Activated CD4-positive, alpha-beta T cell treated with anti-CD3 and anti-CD28 coated beads, Interleukin-2, Interleukin-6, amounts not matched to agents 100 ng/mL and 50 ng/mL, durations not matched to agents 16 hours and 8 hours (primary cell): ENCODE measurements at regions not wholly inside any gene's neighbourhood (a gene's known extent, or its start where the extent isn't known, plus 50 kb on each side); places are given as distances from the start of the nearest gene placed in this dataset.
"Not testable (repeated sequence)": the region's sequence is repeated elsewhere in the genome, so short reads cannot be mapped to it uniquely, and the experiment has no call there.

Source experiments
- DNase-seq: peaks from one replicate; pipeline ENCODE4 v3.0.0-alpha.2; 2020

DNA sequence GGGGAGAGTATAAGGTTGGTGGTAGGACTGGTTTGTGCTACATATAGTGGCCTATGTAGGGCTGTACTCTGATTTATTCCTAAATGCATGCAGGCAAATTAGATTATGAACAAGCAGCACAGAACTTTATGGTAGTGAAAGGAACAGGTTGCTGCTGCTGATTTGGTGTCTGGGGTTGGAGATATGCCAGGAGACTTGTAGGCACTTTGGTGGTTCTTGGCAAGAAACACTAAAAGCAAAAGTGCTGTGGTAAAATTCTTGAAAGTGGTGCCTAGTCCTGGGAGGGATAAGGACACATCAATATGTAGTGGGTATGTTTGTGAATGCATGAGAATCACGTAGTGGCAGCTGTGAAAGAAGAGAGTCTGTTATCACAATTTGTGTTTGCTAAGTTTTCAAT lies 2126.0 kb downstream of the TP53TG3F start:
- DNase-seq, result no peak

DNA sequence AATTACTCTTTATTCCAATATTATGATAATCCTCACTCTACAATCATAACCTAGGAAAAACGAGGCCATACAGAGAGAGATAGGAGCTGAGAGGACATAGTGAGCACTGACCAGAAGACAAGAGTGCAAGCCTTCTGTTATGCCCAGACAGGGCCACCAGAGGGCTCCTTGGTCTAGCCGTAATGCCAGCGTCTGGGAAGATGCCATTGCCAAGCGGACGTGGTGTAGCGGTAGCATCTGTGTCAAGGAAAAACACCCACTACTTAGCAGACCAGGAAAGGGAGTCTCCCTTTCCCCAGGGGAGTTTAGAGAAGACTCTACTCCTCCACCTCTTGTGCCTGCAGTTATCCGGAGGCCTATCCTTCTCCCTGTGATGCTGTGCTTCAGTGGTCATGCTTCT lies 2131.5 kb downstream of the TP53TG3F start:
- not testable (repeated sequence) for DNase-seq

DNA sequence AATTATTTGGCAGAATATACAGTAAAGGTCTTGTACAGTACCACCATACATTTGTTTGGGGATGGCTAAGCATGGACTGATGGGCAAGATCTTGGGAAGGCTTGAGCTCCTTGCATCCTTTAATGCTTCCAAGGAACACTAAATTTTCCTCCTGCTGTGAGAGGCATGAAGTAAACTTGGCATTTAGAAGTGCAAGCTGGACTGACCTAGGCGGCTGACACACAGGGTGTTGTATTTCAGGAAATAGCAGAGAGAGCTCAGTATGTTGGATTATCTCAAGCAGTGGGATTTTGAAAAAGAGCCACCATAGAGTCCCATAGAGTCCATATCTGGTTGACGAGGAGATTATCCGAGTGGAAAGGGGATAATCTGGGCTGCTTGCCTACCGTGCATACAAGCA lies 2137.1 kb downstream of the TP53TG3F start:
- no peak for DNase-seq

DNA sequence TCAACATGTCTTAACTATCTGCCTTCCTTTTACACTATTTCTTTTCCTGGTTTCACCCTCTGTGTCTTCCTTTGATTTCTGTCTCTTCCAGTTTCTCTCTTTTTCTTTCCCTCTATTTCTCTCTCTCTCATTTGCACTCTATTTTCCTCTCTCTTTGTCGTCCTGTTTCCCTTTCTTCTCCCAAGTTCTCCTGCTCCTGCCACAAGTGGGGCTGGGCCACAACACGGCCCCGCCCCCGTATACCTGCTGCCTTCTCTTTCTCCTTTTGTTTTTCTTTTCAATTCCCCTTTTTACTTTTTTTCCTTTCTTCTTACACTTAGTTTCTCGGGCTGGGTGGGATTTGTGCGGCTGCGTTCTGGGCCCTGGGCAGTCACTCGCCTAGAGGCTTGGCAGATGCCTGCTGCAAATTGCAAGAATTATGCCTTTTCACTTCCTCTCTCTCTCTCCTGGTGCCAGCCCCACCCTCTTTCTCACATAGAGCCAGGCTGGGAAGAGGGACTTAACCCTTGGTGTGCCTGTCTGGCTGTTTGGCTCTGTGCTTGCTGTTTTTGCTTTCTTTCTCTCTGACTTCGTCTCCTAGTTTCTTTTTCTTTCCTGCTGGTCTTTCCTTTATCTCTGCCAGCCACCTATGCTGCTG lies 2139.4 kb downstream of the TP53TG3F start:
- no peak for DNase-seq

DNA sequence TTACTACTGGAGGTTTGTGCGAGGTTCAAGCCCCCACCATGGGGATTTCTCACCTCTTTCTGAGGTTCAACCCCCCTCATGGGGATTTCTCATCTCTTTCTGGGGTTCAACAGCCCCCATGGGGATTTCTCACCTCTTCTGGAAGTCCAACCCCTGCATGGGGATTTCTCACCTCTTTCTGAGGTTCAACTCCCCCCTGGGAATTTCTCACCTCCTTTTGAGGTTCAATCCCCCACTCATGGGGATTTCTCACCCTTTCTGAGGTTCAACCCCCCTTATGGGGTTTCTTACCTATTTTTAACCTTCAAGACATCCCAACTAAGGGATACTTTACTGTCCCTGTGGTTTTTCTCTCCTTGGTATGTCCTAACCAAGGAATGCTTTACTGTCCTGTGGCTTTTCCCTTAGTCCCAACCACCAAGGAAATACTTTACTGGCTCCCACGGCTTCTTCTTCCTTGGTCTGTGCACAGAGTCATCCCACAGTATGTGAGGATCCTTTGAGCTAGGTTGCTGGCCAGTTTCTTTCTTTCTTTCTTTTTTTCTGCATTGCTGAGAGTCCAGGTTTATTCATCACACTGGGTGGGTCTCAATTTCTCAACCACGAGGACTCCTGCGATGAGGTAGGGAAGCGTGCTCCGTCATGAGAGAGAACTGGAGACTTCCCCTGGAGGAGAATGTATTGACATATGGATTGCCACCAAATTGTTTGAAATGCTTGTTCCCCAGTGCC lies 2140.2 kb downstream of the TP53TG3F start:
- DNase-seq, result no peak

DNA sequence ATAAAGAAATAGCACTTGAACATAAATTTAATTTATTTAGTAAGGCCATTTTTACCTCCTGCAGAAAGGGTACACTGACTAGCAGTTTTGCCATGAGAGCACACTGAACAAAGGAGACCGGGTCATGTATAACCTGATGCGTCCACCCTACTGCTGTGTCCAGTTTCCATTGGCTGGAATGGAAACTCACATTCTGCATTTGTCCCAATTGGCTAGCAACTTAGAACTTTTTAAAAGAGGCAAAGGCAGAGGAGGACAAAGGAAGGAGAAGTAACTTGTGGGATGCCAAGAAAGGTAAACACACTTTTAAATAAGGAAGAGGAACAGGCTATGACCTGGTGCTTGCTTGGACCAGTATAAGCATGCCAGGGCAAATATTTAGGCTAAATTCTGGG lies 2140.7 kb downstream of the TP53TG3F start:
- not testable (repeated sequence) for DNase-seq

DNA sequence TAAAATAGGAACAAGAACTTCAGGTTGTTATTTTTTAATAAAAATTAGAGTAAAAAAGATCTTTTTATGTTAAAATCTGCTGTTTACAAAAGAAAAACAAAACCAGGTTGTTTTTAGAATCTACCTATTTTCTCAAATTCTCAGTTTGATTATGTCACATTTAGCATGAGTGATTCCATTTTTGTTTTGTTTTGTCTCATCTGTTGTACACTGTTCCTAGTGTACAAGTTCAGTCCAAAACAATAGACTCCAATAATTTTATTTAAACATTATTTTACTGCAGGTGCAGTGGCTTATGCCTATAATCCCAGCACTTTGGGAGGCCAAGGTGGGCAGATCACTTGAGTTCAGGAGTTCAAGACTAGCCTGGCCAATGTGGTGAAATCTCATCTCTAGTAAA lies 2142.7 kb downstream of the TP53TG3F start:
- DNase-seq, result no peak

DNA sequence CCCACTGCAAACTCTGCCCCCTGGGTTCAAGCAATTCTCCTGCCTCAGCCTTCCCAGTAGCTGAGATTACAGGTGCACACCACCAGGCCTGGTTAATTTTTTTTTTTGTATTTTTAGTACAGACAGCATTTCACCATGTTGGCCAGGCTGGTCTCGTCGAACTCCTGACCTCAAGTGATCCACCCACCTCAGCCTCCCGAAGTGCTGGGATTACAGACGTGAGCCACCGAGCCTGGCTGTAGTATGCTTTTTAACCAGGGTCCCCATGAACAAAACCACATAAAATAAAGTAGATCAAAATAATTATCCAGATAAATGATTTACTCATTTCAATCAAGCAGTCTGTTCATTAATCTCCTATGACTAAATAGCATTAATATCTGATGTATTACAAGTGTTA lies 2144.0 kb downstream of the TP53TG3F start:
- not testable (repeated sequence) for DNase-seq

DNA sequence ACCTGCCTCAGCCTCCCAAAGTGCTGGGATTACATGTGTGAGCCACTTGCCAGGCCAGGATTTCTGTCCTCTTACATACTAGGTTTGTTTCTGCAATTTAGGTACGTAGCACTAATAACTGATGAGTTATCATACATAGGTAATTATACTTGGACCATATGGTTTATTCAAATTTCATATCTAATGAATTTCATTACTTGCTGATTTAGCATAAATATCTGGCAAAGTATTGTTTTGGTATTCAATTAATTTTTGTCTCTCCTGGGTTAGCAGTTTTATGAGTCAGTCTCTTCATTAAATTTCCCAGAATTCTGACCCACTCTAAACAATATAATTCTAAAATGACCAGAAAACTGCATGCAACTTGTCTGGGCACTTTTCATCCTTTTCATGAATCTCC lies 2146.5 kb downstream of the TP53TG3F start:
- DNase-seq, result no peak

DNA sequence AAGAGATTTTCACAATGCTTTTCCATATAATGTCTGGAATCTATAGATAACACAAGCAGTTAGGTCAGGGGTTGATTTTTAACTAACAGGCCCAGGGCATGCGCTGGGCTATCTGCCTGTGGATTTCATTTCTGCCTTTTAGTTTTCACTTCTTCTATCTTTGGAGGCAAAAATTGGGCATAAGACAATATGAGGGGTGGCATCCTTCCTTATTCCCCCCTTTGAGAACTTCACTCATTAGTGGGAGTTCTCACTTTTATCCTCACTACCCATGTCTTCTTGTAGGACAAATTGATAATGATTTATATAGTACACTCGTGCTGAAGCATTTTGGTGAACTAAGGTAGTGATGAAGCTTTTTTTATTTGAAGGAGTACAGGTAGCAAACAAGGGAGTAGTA lies 2155.5 kb downstream of the TP53TG3F start:
- DNase-seq, result not testable (repeated sequence)

DNA sequence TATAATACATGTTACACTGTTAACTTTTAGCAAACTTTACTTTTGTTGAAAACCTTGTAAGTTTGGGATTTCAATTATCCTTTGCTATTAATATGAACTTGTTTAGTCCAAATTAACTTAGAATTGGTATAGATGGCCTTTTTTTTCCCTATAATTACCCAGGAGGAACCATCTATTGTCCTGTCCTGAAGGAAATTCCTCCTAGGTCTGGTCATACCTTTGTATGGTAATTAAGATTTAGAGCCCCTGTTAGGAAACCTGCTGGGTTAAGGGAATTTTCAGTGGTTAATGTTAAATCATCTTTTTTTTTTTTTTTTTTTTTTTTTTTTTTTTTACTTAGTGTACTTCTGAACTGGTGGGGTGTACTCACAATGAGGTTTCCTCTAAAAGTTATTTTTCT lies 2159.8 kb downstream of the TP53TG3F start:
- DNase-seq, result not testable (repeated sequence)

DNA sequence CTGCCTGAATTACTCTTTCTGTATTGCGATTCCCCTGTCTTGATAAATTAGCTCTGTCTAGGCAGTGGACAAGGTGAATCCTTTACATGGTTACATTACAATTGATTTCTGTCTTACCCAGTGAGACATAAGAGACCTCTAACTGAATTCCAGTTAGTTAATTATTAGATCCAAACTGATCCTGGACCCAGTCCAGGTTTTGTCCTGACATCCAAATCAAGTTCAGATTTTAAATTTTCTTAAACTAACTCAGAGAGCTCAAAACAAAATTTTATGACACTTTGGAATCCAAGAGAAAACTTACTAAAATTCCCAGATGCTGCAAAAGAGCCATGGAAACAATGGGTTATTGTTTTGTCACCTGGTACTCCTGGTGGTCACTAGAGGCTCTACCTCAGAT lies 2166.6 kb downstream of the TP53TG3F start:
- no peak for DNase-seq

DNA sequence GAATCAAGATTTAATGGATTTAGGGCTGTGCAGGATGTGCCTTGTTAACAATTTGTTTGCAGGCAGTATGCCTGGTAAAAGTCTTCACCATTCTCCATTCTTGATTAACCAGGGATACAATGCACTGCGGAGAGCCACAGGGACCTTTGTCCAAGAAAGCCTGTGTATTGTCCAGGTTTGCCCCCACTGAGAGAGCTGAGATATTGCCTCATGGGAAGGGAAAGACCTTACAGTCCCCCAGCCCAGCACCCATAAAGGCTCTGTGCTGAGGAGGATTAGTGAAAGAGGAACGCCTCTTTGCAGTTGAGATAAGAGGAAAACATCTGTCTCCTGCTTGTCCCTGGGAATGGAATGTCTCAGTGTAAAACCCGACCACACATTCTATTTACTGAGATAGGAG lies 2169.6 kb downstream of the TP53TG3F start:
- DNase-seq, result no peak

DNA sequence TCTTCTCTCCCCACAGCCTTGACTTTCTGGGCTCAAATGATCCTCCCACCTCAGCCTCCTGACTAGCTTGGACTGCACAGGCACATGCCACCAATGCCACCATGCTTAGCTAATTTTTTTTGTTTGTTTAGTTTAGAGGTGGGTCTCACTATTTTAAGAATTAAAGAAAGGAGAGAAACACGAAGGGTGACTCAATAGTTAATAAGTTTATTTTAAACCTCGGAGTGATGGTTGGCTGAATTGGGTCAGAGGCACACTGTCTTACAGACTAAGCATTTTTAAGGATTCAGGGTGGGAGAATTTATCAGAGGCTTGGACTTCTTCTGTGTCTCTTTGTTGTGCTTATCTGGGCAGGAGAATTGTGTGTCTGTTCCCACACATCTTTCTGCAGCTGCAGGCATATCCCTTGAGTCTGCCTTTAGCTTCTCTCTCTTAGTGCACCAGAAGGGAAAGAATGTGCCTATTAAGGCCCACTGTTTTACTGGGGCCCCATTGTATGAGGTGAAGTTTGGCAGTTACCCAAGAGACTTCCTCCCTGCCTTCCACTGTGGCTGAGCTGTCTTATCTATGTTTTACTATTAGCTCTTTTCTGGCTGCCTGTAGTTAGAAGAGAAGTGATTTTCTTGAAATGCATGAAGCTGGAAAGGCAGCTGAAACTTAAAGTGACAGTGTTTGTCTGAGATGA lies 2172.0 kb downstream of the TP53TG3F start:
- DNase-seq, result no peak

DNA sequence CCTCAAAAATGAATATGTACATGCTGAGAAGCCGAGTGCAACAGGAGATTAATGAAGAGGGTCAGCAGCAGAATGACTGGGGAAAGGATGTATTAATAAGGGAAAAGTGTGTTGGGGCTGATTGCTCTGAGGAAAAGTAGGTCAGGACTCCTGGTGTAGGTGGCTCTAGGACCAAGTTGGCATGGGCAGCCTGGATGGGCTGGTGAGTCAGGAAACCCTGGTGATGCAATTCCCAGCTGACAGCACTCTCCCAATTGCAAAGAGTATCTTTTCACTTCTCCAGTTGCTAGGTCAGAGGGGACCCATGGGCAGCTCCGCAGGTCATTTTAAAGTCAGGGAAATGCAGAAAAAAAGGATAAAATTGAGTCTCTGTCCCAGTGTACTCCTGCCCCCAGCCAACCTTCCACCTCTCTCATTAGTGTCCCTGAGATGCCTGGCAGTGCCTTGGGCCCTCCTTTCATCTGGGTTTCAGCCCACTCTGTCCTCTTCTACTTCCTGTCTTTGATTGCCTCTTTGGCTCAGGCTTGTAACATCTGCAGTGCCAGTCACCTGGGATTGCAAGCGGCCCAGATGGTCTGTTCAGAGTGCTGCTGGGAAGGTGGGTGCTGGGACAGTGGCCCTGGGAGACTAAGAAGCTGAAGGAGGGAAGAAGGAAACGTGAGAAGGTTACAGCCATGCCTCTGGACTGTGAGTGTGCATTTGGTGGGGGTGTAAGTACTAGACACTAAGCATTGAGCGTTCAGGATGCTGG lies 2177.2 kb downstream of the TP53TG3F start:
- no peak for DNase-seq

DNA sequence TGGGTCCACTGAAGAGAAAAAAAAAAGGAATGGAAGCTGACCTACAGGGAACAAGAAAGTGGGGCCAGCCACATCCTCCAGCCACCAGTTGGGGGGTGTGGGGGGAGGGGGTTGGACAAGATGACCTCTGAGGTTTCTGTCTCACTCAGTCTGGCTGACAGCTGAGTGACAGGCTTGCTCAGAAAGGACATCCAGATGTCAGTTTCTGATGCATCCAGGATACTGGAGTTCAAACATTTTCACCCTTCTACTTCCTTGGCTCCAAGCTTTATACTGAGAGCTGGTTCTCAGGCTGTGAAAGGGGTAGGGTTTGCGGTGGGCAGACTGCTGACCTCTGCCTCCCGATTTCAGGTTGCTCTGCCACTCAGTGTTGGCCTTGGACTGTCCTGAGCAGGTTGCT lies 2178.3 kb downstream of the TP53TG3F start:
- DNase-seq, result no peak

DNA sequence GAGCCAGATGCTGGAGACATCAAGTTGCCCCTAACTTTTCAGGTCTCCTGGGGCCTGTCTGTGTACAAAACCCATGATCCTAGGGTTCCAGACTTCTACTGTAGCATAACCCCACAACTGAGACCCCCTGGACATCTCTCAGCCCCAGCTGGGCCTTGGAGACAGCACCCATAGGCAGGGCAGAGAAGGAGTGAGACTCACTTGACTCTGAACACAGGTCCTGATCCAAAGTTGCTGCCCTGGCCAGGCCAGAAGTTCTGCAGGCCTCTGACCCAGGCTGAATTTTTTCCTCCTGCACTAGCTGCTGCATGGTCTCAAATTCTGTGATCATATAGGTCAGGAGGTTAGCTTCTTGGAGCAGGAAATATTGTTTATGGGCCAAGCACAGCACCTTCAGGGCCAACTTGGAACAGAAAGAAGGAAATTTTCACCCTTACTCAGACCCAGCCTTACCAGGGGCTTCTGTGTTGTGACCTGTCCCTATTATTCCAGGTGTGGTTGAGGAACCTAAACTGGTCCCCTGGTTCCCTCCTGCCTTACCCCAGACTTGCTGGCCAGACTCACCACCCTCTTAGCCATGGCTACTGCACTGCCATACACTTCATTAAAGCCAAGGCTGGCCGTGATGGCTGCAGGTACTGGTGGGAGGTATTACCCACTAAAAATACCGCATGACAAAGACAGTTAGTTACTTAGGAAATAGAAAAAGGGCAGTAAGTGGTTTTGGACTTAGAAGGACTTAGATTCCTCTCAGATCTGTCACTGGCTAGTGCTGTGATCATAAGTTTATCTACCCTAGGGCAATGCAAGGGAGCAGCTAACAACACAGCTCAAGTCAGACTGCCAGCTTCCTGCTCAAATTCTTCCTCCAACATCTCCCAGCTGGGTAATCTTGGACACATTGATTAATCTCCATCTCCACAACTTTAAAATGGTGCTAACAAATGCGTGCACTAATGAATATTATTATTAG lies 2180.1 kb downstream of the TP53TG3F start:
- DNase-seq, result no peak

DNA sequence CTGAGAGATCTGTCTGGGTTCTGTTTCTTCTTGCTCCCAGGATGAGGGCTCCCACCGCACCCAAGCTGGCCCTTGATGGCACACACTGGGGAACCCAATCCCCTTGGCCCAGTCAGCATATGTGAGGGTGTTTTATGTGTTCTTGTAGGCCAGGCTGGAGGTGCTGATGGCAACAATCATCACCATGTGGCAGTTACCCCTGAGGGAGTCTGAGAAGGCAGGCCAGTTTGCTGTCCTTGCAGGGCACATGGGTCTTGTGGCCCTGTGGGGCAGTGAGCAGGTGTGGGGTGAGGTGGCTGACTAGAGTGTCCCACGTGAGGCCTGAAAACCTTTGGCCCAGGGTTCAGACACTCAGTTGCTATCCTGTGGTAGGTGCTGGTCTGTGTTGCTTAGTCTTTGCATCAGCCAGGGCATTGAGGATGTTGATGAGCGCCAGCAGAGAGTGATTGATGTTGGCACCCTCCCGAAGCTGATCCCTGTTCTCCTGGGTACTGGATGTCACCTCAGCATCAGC lies 2183.0 kb downstream of the TP53TG3F start:
- DNase-seq, result no peak

DNA sequence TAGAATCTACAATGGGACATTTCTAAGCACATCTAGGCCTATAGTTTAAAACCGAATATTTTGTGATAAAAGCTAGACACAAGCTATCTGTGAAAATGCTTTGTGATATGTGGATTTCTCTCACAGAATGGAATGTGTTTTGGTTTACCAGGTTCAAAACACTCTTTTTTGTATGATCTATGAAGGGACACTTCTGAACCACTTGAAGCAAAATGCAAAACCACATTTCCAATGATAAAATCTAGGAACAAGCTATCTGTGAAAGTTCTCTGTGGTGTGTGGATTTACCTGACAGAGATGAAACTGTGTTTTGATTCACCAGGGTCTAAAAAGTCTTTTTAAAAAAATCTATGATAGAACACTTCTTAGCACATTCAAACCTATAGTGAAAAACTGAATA lies 2192.4 kb downstream of the TP53TG3F start:
- no peak for DNase-seq

DNA sequence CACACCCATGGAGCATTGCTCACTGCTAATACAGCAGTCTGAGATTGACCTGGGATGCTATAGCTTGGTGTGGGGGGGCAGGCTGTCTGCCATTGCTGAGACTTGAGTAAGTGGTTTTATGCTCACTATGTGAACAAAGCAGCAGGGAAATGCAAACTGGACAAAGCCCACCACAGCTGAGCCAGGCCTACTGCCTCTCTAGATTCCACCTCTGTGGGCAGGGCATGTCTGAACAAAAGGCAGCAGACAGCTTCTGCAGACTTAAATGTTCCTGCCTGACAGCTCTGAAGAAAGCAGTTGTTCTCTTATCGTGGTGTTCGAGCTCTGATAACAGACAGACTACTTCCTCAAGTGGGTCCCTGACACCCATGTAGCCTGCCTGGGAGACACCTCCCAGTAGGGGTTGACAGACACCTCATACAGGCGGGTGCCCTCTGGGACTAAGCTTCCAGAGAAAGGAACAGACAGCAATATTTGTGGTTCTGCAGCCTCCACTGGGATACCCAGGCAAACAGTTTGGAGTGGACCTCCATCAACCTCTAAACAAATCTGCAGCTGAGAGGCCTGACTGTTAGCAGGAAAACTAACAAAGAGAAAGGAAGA lies 2204.8 kb downstream of the TP53TG3F start:
- no peak for DNase-seq

DNA sequence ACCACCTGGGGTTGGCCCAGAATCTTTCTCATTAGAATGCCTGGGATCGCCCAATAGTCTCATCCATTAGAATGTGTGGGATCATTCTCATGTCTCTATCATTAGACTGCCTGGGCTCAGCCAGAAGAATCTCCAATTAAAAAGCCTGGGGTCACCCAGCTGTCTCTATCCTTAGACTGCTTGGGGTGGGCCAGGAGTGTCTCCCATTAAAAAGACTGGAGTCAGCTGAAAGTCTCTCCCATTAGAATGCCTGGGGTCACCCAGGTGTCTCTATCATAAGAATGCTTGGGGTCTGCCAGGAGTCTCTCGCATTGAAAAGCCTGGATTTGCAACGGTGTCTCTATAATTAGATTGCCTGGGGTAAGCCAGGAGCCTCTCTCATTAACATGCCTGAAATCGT lies 2225.7 kb downstream of the TP53TG3F start:
- DNase-seq, result no peak

DNA sequence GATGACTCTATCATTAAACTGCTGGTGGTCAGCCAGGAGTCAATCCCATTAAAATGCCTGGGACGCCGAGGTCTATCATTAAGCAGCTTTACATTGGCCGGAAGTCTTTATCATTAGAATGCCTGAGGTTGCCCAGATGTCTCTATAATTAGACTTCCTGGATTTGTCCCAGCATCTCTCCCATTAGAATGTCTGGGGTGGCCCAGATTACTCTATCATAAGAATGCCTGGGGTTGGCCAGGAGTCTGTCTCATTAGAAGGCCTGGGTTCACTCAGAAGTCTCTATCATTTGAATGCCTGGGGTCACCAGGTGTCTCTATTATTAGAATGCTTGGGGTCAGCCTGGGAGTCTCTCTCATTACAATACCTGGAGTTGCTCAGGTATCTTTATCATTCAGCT lies 2227.2 kb downstream of the TP53TG3F start:
- DNase-seq, result no peak
